VCaP (cell line): ENCODE measurements at regions not wholly inside any gene's neighbourhood (a gene's known extent, or its start where the extent isn't known, plus 50 kb on each side); places are given as distances from the start of the nearest gene placed in this dataset.
"Not testable (repeated sequence)": the region's sequence is repeated elsewhere in the genome, so short reads cannot be mapped to it uniquely, and the experiment has no call there.

ENCODE experiments used
- H3K27ac ChIP-seq: fragments of 450-650 bp; 2 replicates; pipeline ENCODE4 v1.5.1; 2017
- TF ChIP-seq, protein P1 (sequence below): fragments of 450-650 bp; conservative IDR thresholded peaks from 2 replicates; pipeline ENCODE4 v1.5.1; 2017; ENCODE audit warnings: mild to moderate bottlenecking, moderate library complexity

GRCh38 chr2:95654897-95655296, 63.1 kb downstream of the TRIM43 start:
- not testable (repeated sequence) for H3K27ac ChIP-seq

DNA sequence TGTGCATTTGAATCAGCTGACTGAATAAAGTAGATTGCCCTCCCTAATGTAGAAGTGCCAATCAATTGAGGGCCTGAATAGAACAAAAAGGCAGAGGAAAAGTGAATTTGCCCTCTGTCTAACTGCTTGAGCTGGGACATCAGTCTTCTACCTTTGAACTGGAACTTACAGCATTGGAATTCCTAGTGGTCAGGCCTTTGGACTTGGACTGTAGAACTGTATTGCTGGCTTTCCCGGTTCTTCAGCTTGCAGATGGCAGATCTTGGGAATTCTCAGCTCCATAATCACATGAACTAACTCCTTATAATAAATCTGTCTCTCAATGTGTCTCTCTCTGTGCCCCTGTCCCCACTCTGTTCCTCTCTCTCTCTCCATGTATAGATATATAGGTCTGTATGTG, 64.8 kb downstream of the TRIM43 start:
- H3K27ac ChIP-seq, result not testable (repeated sequence)

DNA sequence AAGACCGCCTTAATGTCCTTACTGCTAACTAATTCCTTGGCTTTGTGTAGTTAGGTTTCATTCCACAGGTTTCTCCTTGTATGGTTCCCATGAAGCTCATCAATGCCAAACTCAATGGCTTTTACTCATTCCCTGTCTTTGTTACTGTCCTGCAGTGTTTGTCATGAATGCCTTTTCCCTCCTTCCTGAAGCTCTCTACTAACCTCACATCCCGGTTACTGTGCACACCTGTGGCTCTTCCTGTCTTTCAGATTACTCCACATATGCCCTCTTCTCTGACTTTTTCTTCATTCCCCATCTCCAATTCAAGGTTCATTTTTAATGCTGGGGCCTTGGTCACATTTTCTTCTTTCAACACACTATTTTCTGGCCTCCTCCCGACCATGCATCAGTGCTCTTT, 66.1 kb downstream of the TRIM43 start:
- H3K27ac ChIP-seq, result not testable (repeated sequence)

- H3K27ac ChIP-seq, result not testable (repeated sequence)
Observed at GRCh38 chr2:95660766-95661562, 69.2 kb downstream of the TRIM43 start.

DNA sequence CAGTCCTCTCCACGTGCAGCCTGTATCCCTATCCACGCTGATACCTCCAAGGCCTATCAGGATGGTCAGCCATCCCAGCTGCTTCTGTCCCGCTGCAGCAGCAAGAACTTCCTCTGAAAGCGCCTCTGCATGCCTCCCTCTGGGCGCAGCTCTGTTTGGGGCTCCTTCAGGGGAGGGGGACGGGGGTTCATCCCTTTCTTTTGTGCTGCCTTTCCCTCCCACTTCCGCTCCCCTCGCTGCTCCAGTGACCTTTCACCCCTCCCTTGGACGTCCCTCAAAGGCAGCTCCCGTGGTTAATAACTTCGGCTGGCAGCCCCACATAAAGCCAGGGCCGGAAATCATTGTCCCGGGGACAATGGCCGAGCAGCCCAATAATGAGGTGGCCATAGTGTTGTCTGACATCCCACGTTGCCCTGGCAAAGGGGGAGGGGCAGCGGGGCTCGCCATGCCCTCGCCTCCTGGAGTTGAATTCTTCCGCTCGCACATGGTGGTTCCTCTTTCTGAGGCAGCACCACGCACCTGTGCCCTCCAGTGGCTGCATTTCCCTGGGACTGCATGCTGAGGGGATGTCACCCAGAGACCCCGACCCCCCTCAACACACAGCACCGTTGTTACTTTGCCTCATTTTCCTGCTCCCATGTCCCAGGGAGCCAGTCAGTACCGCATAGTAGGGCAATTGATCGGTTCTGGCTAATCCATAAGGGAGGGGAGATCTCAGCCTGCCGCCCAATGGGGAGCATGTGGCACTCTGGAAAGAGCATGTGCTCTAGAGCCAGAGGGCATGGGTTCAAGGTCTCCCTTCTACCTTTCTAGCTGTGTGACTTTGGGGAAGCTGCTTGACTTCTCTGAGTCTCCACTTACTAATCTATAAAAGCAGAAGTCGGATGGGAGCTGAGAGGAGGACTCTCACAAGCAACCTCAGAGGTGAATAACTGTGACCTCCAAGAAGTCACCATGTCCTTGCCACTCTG, 72.0 kb downstream of the TRIM43 start:
- not testable (repeated sequence) for H3K27ac ChIP-seq

DNA sequence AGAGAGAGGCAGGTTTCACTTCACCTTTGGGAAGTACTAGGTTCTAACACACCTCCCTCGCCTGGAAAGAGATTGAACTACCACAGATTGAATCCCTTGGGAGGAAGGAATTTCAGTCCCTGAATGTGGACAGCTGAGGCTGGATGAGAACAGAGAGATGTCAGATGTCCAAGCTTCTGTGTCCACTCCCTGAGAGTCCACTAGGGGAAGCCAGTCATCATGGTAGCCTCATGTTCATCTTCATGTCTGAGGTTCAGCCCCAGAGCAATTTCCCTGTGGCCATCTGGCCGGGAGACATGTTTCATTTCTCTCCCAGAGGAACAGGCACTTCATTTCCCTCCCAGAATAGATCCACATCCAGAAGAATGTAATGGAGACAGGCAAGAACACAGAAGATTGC, 74.8 kb downstream of the TRIM43 start:
- not testable (repeated sequence) for H3K27ac ChIP-seq

GRCh38 chr2:95667480-95667879, 75.7 kb downstream of the TRIM43 start:
- TF ChIP-seq, protein P1, sequence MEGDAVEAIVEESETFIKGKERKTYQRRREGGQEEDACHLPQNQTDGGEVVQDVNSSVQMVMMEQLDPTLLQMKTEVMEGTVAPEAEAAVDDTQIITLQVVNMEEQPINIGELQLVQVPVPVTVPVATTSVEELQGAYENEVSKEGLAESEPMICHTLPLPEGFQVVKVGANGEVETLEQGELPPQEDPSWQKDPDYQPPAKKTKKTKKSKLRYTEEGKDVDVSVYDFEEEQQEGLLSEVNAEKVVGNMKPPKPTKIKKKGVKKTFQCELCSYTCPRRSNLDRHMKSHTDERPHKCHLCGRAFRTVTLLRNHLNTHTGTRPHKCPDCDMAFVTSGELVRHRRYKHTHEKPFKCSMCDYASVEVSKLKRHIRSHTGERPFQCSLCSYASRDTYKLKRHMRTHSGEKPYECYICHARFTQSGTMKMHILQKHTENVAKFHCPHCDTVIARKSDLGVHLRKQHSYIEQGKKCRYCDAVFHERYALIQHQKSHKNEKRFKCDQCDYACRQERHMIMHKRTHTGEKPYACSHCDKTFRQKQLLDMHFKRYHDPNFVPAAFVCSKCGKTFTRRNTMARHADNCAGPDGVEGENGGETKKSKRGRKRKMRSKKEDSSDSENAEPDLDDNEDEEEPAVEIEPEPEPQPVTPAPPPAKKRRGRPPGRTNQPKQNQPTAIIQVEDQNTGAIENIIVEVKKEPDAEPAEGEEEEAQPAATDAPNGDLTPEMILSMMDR, result no peak
- H3K27ac ChIP-seq, result no peak overlapping the region

DNA sequence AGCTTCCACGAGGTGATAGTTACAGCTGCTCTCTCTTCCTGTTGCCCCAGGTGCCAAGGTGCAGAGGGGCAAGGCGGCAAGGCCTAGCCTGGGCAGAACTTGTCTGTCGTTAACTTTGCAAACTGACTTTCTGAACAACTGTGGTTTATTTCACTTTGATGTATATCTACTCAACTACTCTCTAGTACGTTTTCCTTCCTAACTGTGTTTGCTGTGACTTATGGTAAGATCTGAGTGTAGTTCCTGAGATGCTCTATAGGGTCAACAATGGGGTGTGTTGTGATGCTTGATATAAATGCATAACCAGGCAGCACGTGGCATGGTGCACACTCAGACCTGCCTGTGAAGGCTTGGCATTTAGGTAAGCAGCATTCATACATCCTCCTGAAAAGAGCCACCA, 77.1 kb downstream of the TRIM43 start:
- H3K27ac ChIP-seq, result not testable (repeated sequence)

GRCh38 chr2:95669441-95669991, 77.7 kb downstream of the TRIM43 start:
- TF ChIP-seq, protein P1, result no peak
- H3K27ac ChIP-seq, result no peak overlapping the region

- TF ChIP-seq, protein P1, result no peak
- no peak overlapping the region for H3K27ac ChIP-seq
Observed at GRCh38 chr2:95670167-95670566, 78.4 kb downstream of the TRIM43 start.

DNA sequence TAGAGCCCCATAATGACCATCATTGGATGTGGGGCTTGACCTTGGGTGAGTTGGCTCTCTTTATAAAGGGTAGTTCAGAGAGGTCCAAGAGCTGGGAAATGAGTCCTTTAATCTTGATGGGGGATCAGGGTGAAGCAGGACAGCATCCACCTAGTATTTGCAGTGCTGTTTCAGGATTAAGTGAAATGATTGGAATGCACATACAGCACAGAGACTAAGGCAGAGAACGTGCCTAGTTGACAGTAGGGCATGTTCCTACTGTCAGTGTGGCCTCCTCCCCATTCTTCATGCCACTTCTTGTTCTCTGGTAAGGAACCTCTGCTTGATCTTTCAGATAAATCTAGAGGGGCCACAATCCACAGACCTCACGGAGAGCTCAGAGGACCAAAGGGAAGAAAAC, 78.9 kb downstream of the TRIM43 start:
- H3K27ac ChIP-seq, result no peak overlapping the region
- TF ChIP-seq, protein P1, result no peak

- H3K27ac ChIP-seq, result not testable (repeated sequence)
Observed at GRCh38 chr2:95671171-95671570, 79.4 kb downstream of the TRIM43 start.

GRCh38 chr2:95671992-95672391, 80.2 kb downstream of the TRIM43 start:
- H3K27ac ChIP-seq, result not testable (repeated sequence)

DNA sequence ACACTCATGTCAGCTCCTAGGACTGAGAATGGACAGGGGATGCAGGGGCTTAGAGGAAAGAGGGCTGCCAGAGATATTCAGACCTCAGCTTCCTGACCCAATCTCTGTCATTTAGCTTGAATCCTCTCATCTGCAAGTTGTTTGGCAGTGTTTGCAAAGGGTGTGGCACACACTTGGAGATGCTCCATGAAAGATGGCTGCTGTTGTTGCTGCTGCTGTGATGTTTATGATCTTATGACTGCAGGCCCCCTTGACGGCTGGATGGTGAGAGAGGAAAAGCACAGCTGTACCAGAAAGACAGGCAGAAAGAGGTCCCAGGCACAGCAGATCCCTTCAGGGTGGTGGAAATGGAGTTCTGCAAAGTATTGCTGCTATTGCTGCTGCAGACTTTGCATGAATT, 80.7 kb downstream of the TRIM43 start:
- not testable (repeated sequence) for H3K27ac ChIP-seq
